ENCODE measurements at regions not wholly inside any gene's neighbourhood (a gene's known extent, or its start where the extent isn't known, plus 50 kb on each side); places are given as distances from the start of the nearest gene placed in this dataset.
A peak's percentile ranks its signal among the peaks of the same experiment; 100 is the strongest.
"Not testable (repeated sequence)": the region's sequence is repeated elsewhere in the genome, so short reads cannot be mapped to it uniquely, and the experiment has no call there.

DNA sequence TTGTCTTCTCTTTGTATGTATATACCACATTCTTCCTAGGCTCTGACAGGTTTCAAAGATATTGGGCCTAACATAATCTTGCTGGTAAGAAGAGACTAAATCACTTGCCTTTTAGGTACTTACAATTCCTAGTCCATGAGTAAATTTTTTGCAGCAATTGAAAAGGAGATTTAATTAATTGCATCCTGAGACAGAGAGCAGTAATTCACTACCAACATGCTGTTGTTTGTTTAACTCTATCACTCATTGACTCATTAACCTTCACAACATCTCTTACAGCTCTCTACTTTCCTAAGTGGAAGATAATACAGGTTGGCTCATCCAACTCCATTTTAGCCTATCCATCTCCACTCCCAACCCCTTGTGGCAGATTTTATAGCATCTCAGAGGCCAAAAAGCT lies 280.4 kb downstream of the ALDH8A1 start:
- no peak for DNase-seq (ENCODE audit: low spot score)

GRCh38 chr6:134667111-134667510 lies 282.8 kb downstream of the ALDH8A1 start:
- no peak for DNase-seq (ENCODE audit: low spot score)

DNA sequence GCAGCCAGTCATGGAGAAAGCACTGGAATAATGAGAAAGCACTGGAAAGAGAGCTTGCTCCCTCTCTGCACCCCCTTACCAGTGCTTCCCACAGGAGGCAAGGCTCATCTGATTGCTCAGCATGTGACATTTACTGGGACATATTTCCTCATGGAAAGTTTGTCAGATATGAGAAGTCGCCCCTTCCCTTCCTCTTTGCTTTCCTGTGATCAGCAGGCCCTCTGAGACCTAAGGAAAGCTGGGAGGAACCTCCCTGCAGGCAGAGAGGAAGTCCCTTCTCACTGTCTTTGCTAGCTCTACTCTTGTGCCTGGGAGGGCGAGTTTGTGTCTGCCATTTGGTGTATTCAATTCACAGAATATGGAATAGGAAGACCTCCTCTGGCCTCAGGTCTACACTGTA lies 283.8 kb downstream of the ALDH8A1 start:
- no peak for DNase-seq (ENCODE audit: low spot score)

DNA sequence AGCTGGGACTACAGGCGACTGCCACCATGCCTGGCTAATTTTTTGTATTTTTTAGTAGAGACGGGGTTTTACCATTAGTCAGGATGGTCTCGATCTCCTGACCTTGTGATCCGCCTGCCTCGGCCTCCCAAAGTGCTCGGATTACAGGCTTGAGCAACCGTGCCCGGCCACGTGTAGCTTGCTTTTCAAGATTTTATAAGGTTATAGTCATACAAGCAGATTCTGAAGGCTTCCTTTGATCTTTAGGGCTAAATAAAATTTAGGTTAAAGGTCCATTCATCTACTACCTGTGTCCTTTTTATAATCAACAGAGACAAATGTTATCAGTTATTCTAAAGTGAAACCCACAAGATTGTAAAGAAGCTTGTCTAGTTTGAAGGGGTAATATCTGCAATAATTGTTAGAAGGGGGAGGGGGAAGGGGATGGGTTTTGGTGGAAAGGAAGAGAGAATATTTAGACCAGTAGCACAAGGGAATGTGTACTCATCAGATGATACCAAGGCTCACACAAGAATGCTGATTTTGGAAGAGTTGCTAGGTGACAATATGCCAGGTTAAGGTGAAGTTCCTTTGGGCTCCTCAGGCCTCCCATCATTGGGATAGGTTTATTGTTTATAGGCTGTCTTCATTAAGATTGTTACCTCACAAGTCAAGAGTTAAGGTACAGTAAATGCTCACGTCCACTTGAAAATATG lies 284.7 kb downstream of the ALDH8A1 start:
- DNase-seq (ENCODE audit: low spot score), result no peak

DNA sequence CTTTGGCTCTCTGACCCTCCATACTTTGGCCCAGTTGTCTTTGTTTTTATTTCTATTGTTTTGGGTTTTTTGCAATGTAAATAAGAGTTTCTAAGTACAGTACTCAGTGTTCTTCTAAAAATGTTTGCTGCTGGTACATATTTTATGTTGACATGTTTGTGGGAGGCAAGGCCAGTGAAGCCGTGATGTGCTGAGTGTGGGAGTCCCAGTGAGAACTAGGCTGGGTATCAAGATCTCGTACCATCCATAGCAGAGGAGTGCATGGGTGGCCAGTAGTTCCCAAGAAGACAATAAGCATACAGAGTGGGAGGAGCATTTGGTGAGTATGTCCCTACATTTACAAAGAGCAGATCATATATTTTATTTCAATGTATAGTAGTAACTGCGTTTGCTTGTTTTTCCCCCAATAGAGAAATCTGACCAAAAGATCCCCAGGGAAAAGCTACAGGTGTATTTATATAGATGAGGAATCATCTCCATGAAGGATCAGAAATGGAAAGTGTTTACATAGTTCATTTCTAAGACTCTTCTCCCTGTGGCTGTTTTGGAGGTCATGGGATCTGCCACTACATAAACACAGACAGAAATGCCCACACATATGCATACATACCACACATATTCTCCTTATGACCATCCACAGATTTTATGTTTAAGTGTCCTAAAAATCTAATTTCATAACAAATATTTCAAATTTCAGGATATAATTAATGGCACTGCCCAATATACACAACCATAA lies 285.9 kb downstream of the ALDH8A1 start:
- no peak for DNase-seq (ENCODE audit: low spot score)

- no peak for DNase-seq (ENCODE audit: low spot score)
Measured at GRCh38 chr6:134663356-134663755, 286.5 kb downstream of the ALDH8A1 start.

- no peak for DNase-seq (ENCODE audit: low spot score)
Measured at GRCh38 chr6:134662077-134662700, 287.7 kb downstream of the ALDH8A1 start.

DNA sequence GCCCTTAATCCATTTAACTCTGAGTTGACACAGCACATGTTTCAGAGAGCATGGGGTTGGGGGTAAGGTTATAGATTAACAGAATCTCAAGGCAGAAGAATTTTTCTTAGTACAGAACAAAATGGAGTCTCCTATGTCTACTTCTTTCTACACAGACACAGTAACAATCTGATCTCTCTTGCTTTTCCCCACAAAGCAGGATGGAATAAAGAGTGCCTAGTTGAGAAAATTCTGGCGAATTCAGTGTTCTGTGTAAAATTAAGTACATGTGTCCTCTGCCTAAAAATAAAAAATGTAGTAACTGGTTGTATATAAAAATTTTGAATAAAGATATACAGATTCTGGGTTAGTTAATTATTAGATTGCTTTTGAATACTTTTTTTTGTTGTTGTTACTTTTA lies 290.0 kb downstream of the ALDH8A1 start:
- not testable (repeated sequence) for DNase-seq (ENCODE audit: low spot score)

GRCh38 chr6:134658596-134658995 lies 291.3 kb downstream of the ALDH8A1 start:
- no peak for DNase-seq (ENCODE audit: low spot score)

GRCh38 chr6:134657751-134658527 lies 292.0 kb downstream of the ALDH8A1 start:
- DNase-seq (ENCODE audit: low spot score), result no peak

DNA sequence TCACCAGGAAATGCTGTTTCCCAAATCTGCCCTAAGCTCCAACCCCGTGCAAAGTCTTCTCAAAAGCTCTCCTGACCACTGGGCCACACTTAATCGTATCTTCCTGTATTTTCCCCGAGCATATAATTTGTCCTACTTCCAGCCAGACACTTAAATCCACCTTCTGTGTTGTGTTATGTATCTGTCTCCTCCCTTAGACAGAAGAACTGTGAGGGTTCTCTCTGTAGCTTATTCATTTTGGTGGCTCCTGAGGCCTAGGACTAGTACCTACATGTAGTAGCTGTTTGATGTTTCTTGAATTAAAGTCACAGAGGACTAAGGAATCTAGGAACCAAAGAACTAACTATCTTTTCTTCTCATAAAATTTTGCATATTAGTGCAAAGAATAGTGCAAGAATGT lies 292.6 kb downstream of the ALDH8A1 start:
- no peak for DNase-seq (ENCODE audit: low spot score)

DNA sequence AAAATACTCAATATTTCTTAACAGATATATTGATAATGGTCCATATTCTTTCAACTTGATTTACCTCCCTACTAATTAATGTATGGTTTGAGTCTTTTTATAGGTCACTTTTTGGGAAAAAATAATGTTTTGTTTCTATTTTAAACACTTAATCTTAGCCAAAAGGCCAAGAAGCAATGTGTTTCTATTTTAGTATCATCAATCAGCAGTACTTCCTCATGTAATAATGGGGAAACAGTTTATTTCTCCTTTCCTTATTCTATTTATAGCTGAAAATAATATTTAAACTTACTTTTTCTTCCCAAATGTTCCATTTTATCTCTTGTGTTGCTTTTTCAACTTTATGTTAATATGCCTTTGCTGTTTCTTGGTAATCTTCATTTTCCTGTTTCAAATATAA lies 295.1 kb downstream of the ALDH8A1 start:
- DNase-seq (ENCODE audit: low spot score), result no peak

DNA sequence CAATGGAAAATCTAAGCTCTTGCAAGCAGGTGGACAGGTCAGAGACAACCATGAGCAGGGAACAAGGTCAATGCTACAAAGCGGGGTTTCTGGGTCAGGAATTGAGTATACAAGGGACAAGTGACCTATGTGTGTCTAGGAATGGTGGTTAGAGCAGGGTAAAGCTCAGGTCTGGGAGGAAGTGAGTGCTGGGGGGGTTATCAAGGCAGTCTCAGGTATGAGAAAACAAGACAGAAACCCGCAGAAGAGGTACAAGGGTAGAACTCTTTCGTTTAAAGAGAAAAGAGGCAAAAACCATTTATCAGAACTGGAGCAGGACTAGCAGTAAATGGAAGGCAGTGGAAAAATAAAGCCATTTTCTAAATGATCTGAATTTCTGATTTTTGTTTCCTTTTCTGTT lies 298.4 kb downstream of the ALDH8A1 start:
- no peak for DNase-seq (ENCODE audit: low spot score)

DNA sequence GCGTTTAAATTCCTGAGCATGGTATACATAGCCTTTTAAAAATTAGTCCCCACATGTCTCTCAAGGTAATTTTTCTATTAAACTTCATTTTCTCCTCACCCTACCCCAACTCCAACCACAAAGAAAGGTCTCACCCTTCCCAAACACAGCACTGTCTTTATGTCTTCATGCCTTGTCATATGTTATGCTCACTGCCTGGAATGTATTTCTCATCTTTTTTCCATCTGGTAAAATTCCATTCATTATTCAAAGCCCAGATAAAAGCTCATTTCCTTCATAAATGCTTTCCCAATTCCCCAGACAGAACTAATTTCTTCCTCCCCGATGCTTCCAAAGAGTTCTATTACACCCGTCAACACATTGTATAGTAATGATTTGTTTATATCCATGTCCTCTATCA lies 302.0 kb downstream of the ALDH8A1 start:
- no peak for DNase-seq (ENCODE audit: low spot score)

- no peak for DNase-seq (ENCODE audit: low spot score)
Measured at GRCh38 chr6:134642819-134643218, 307.1 kb downstream of the ALDH8A1 start.

DNA sequence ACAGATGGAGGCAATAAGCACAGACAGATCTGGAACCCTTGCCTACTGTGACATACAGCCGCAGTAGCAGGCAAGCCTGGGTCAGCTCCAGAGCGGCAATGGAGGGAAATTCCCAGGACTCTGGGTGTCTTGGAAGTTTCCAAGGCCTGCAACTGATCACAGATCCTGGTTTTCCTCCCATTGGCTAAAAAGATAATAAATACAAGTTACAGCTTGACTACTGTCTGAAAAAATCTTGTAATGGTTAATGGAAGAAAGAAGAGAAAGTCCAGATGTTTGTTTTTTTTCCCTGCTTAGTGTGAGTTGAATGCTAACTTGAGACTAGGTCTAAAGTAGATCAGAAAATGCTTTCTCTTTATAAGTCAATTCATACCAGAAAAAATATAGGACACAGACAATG lies 307.6 kb downstream of the ALDH8A1 start:
- DNase-seq (ENCODE audit: low spot score), result no peak

GRCh38 chr6:134640975-134641429 lies 308.9 kb downstream of the ALDH8A1 start:
- peak; percentile 86 for DNase-seq (ENCODE audit: low spot score)

GRCh38 chr6:134640229-134640628 lies 309.7 kb downstream of the ALDH8A1 start:
- no peak for DNase-seq (ENCODE audit: low spot score)

GRCh38 chr6:134637847-134638437 lies 312.0 kb downstream of the ALDH8A1 start:
- no peak for DNase-seq (ENCODE audit: low spot score)

DNA sequence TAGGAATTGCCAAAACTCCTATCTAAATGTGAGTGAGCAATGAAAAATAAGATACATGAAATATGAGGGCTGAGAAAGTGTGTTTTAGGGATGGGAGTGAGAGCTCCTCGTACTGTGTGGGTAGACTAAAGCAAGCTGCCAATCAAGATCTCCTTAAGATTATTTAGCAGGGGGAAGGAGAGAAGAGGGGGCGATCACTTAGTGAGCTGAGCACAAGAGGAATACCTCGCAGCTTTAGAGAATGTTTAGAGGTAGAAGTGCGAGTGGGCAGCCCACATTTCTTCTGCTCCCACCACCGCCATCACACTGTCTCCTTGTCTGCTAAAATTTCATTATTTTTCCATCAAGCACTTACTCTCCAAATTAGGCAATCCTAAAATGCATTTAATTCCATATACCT lies 312.6 kb downstream of the ALDH8A1 start:
- DNase-seq (ENCODE audit: low spot score), result no peak

DNA sequence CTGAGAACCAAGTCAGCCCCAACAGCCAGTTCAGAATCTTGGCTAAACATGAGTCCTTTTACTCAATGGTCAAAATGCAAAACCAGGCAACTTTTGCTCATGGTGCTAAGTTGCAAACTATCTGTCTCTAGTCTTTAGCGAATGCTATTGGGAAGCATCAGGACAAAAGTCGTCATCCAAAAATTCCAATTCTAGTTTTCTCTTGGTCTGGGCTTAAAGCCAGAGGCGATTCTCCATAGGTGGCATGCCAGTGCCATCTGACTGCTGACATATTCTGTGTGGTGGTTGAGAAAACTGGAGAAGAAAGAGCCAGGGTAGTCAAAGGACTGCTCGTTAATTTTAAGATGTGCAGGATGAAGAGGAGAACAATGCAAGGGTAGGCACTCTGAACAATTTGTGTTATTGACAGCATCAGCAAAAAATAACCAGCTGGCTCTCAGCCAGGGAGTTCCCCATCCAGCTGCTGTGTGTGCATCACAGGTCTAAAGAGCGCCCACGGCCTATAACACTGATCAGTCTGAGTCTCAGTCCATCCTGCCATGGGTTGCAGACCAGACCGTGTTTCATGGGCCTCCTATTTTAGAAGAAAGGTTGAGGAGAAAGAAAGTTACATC lies 313.6 kb downstream of the ALDH8A1 start:
- no peak for DNase-seq (ENCODE audit: low spot score)

DNA sequence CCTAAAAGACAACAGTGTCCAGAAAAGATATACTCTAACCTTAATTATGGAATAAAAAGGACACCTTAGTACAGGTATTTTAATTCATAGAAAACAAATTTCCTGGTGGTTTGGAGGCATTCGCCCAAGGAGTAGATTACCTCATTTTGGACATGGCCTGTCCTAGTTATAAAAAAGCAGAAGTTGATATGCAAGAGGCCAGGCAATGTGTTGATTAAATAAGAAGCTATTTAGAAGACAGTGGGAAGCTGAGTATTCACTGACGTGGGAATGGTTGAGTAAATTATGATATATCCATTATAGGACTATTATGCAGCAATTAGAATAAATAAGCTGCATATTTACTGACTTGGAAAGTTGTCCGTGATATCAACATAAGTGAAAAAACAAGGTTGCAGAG lies 314.9 kb downstream of the ALDH8A1 start:
- no peak for DNase-seq (ENCODE audit: low spot score)

All from kidney capillary endothelial cell (primary cell).